Fibroblast of pulmonary artery (primary cell): ENCODE measurements at regions not wholly inside any gene's neighbourhood (a gene's known extent, or its start where the extent isn't known, plus 50 kb on each side); places are given as distances from the start of the nearest gene placed in this dataset.
"Not testable (repeated sequence)": the region's sequence is repeated elsewhere in the genome, so short reads cannot be mapped to it uniquely, and the experiment has no call there.

Experiments used
- DNase-seq: peaks from one replicate; pipeline ENCODE4 v3.0.0-alpha.2; 2010; ENCODE audit warnings: low read depth
- H3K4me3 ChIP-seq: replicated peaks from 2 replicates; pipeline ENCODE4 v1.5.1; 2011; ENCODE audit warnings: low read depth, mild to moderate bottlenecking, control low read depth, low read length, moderate library complexity
- CTCF ChIP-seq: IDR thresholded peaks from 2 replicates; pipeline ENCODE4 v1.5.1; 2011; ENCODE audit warnings: mild to moderate bottlenecking, control low read depth, low read length, inconsistent platforms; ENCODE audit errors: missing control alignments

GRCh38 chr4:28093071-28093470 is 1232.4 kb downstream of the STIM2 start:
- TF ChIP-seq CTCF, result no peak
- DNase-seq, result no peak
- no peak overlapping the region for H3K4me3 ChIP-seq

- DNase-seq, result no peak
- no peak for TF ChIP-seq CTCF
- no peak overlapping the region for H3K4me3 ChIP-seq
Observed at GRCh38 chr4:28101583-28101982, 1240.9 kb downstream of the STIM2 start.

GRCh38 chr4:28105271-28105859 is 1244.7 kb downstream of the STIM2 start:
- no peak overlapping the region for H3K4me3 ChIP-seq
- DNase-seq, result no peak
- no peak for TF ChIP-seq CTCF

- H3K4me3 ChIP-seq, result no peak overlapping the region
- DNase-seq, result no peak
Observed at GRCh38 chr4:28106155-28106554, 1245.5 kb downstream of the STIM2 start.

GRCh38 chr4:28109801-28110200 is 1249.2 kb downstream of the STIM2 start:
- H3K4me3 ChIP-seq, result no peak overlapping the region
- no peak for TF ChIP-seq CTCF
- DNase-seq, result no peak

More at GRCh38 chr4:28106155-28106554, 1245.5 kb downstream of the STIM2 start:
- no peak for TF ChIP-seq CTCF

GRCh38 chr4:28112691-28113335 is 1252.2 kb downstream of the STIM2 start:
- not testable (repeated sequence) for H3K4me3 ChIP-seq, DNase-seq

- H3K4me3 ChIP-seq, DNase-seq: not testable (repeated sequence)
Observed at GRCh38 chr4:28113586-28113985, 1252.9 kb downstream of the STIM2 start.

- not testable (repeated sequence) for DNase-seq, H3K4me3 ChIP-seq
Observed at GRCh38 chr4:28116526-28117083, 1256.0 kb downstream of the STIM2 start.
